ENCODE measurements at regions not wholly inside any gene's neighbourhood (a gene's known extent, or its start where the extent isn't known, plus 50 kb on each side); places are given as distances from the start of the nearest gene placed in this dataset.

- no peak for DNase-seq
Observed at GRCh38 chr3:20236603-20237002, 50.6 kb upstream of the SGO1 start.
